Astrocyte (in vitro differentiated cells and primary cell): ENCODE measurements at regions not wholly inside any gene's neighbourhood (a gene's known extent, or its start where the extent isn't known, plus 50 kb on each side); places are given as distances from the start of the nearest gene placed in this dataset.

Experiments used
- CTCF ChIP-seq: IDR thresholded peaks from 2 replicates; pipeline ENCODE4 v1.5.1; 2011; ENCODE audit warnings: low read depth, mild to moderate bottlenecking, inconsistent platforms, low read length, moderate library complexity; ENCODE audit not compliant: insufficient read depth
- EZH2 ChIP-seq: IDR thresholded peaks from 2 replicates; pipeline ENCODE4 v1.6.1; 2012; ENCODE audit warnings: mild to moderate bottlenecking, low read length, inconsistent platforms; ENCODE audit not compliant: insufficient read depth

- TF ChIP-seq EZH2, result no peak
- TF ChIP-seq CTCF, result no peak
Measured at GRCh38 chr13:34594507-34594906, 347.6 kb upstream of the NBEA start.
